ENCODE measurements at regions not wholly inside any gene's neighbourhood (a gene's known extent, or its start where the extent isn't known, plus 50 kb on each side); places are given as distances from the start of the nearest gene placed in this dataset.

GRCh38 chrX:4185086-4185485 lies 471.6 kb upstream of the PRKX start:
- no peak for TF ChIP-seq POLR2A (IDR thresholded peaks at IDR 0.05; ENCODE audit: low read length)
- TF ChIP-seq GATA1 (IDR thresholded peaks at IDR 0.05; ENCODE audit: low read depth, low read length) = no peak

Data from erythroblast (primary cell).